GM19035 (cell line): ENCODE measurements at regions not wholly inside any gene's neighbourhood (a gene's known extent, or its start where the extent isn't known, plus 50 kb on each side); places are given as distances from the start of the nearest gene placed in this dataset.
"Not testable (repeated sequence)": the region's sequence is repeated elsewhere in the genome, so short reads cannot be mapped to it uniquely, and the experiment has no call there.

Source experiments
- ATAC-seq: cut with Tn5 transposase; IDR thresholded peaks from one replicate; pipeline ENCODE4 v1.9.1; 2021; ENCODE audit not compliant: unreplicated experiment

- no peak for ATAC-seq
These were observed 820.5 kb downstream of the MCTP2 start for GRCh38 chr15:95051861-95052260.

DNA sequence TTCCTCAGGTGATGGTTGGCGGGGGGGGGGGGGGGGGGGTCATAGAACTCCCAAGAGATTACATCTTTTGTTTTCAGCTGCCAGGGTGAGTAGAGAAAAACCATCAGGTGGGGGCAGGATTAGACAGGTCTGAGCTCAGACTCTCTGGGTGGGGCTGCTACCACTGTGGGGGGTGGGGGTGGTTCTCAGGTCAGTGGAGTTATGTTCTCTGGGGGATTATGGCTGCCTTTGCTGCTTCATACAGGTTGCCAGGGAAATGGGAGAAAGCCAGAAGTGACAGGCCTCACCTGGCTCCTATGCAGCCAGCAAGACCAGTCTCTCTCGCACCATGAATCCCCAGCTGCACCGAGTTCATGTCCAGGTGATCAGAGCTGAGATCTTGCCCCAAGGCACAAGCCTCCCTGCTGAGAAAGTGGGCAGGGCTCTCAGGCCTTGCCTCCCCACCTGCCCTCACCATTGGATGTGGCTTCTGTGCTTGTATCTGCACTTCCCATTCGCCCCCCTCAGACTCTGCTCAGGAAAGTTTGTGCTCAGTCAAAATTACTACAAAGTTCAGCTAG is 828.1 kb downstream of the MCTP2 start:
- ATAC-seq, result no peak

DNA sequence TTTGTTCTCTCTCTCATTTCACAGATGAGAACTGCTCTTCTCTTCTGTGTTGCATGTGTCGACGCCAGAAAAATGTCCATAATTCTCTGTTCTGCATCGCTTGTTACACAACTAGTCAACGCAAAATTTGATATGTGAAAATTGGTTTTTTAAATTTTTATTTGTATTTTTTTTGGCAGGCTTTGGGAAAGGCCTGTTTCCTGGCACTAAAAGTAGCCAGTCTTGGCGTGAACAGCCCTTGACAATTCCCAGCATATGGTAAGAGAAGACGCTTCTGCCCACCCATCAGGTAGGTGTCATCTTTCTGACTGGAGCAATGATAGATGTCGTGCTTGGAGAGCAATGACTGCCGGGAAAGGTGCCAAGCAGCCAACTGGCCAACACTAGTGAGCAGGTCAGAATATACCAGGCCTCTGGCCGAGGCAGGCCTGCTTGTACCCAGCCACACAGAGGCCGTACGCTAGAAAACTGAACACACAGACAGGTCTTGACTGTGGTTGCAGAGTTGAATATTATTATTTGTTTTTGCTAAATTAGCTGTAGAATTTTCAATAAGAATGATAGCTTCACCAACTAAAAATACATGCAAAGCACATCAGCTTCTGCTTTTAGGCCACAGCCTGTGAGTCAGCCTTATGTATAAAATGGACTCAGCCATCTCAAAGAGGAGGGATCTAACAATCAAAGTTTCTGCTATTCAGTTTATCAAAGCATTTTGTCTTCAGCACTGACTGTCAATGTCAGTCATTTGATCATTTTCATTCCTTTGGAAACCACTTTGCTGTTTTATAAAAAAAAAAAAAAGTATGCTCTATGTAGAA is 837.5 kb downstream of the MCTP2 start:
- ATAC-seq, result no peak

DNA sequence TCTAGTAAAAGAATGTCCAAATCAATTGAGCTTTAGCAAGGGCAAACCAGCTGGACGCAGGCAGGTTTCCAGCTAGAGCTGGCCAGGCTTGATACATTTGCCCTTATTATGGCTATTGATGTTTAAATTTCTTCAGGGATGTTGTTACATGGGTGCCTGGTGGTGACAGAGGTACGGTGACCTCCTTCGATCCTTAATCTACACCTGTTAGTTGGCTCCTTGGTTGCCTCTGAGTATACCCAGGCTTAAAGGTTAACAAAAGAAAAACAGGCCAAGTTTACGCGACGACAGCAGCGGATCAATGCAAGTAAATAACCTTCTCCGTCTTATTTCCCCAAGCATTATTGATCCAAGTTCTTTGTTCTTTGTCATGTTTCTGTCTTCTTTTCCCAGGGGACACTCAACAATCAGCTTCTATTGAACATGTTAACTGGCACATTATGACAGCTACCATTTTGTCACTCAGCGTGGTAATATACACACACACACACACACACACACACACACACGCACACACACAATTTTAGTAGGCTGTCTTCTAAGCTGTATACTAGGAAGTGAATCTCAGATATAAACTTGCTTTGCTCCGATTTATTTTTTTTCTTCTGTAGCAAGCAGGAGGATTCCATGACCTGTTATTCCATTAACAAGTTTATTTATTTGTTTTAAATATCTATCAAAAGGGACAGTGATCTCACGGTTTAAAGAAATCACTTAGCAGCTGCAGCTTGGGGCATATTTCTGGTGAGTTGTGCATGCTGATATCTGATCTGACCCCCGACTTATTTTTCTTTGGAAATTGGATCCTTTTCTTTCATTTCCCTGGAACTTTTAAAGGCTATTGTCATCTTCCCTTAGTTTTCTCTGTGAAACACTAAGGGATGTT is 844.7 kb downstream of the MCTP2 start:
- no peak for ATAC-seq

DNA sequence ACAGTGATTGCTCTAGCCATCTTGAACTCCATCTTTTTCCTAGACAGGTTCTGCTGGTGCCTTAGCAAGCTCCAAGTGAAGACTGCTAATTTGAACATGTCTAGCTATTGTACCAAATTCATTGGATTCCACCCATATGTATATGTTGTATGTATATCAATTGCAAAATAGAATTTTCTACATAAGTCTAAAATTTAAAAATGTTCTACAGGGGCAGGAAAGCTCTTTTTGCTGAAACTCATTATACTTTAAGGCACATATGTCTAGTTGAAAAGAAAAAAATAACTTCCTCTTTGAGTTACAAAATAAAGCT is 845.3 kb downstream of the MCTP2 start:
- ATAC-seq, result no peak

- ATAC-seq, result no peak
These were observed 846.6 kb downstream of the MCTP2 start for GRCh38 chr15:95078003-95078402.

DNA sequence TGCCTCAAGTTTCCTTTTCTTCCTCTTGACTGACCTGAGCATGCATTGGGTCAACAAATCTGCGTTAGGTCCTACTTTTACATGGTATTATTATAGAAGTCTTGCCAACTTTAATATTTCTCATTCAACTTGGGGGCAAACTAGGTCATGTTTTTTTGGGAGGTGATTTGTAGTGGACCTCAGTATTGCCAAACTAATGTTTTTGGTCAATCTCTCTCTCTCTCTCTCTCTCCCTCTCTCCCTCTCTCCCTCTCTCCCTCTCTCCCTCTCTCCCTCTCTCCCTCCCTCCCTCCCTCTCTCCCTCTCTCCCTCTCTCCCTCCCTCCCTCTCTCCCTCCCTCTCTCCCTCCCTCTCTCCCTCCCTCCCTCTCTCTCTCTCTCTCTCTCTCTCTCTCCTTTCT is 848.9 kb downstream of the MCTP2 start:
- ATAC-seq, result not testable (repeated sequence)

DNA sequence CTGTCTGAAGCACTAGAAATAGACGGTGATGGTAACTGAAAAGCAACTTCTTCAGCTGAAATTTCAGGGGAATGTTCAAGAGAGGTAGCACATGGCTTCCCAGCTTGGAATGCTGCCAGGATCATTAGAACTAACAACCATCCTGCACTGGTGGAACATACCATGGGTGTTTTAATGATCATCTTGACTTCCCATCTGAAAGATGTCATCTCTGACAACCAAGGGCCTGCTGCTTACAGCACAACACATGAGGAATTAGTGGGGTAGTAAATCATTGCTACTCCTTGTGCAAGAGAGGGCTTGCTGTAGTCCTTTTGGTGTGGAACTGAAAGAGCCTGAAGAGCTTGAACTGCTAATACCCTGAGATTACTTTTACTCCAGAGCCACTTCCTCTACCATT is 853.7 kb downstream of the MCTP2 start:
- no peak for ATAC-seq

DNA sequence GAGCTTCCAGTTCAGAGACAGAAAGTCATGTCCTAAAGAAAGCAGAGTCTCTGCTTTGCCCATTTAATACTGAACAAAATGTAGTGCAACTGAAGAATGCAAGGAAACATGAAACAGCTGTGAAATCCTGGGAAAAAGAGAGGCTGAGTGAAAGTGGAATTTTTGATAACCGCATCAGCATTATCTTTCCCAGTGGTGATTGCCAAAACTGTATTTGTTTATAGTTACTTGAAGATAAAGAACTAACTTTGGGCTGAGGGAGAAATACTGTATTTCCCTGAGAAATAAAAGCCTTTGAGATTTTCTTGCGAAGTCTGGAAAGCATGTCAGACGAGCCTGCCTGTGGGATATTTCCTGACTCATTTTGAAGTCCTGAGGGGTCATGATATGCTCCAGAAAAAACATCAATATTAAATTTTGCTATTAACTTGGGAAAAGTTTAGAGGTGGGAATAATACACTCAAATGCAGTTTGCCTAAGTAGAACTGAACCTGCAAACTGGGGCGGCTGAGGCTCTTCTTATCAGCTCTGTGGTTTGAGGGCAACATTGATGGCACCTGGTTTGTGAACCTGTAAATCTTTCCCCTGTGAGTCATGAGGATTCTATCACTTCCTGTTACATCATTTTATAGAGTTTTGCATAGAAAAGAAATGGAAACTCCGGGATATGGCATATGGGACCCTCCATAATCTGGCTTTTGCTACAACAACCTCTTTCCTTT is 855.3 kb downstream of the MCTP2 start:
- no peak for ATAC-seq

- no peak for ATAC-seq
These were observed 855.9 kb downstream of the MCTP2 start for GRCh38 chr15:95087253-95087609.

- no peak for ATAC-seq
These were observed 860.1 kb downstream of the MCTP2 start for GRCh38 chr15:95091444-95091843.

DNA sequence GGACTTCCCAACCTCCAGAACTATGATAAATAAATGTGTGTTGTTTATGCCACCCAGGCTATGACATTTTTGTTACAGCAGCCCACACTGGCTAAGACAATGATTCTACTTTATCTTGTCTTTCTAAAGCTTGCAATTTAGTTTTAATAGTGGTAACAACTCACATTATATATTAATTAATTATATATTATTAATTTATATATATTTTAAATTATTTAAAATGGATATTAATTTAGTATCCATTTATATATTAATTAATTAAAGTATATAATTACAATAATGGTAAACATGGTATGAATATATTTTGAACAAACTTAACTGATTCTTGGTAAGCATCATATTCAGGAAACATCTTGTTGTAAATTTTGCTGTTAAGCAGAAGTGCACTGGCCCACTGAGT is 863.9 kb downstream of the MCTP2 start:
- no peak for ATAC-seq

DNA sequence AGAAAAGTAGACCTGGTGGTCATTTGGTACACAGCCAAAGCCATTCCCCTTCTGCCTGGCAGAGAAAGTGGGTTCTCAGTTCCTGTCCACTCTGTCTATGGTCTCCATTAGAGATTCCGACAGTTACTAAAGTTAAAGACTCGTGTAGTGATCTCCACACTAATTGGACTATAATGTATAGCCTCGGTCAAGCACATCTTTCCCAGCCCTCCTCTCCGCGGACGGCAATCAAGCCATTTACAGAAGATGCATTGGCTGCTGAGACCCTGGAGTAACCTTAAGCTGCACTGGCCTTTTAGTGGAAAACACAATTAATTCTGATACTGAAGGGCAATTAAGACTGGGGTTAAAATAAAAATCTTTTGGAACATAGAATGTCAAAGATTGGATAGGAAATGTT is 865.3 kb downstream of the MCTP2 start:
- no peak for ATAC-seq

DNA sequence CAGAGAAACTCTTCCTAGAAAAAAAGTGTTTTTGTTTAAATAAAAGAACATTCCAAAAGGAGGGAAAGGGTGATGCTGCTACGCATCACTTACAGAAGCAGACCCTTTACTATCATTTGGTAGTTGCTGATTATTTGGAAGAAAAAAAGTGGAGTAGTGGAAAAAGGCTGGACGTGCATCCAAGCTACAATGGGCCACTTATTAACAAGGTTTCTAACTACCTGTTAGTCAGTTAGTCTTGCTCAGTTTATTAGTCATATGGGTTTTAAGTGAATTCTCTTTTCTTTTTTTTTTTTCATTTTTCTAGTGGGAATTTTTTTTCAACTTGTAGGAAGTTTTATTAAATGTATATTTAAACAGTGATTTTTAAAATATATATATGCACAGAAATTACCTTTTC is 866.0 kb downstream of the MCTP2 start:
- no peak for ATAC-seq

GRCh38 chr15:95105229-95105628 is 873.9 kb downstream of the MCTP2 start:
- no peak for ATAC-seq

DNA sequence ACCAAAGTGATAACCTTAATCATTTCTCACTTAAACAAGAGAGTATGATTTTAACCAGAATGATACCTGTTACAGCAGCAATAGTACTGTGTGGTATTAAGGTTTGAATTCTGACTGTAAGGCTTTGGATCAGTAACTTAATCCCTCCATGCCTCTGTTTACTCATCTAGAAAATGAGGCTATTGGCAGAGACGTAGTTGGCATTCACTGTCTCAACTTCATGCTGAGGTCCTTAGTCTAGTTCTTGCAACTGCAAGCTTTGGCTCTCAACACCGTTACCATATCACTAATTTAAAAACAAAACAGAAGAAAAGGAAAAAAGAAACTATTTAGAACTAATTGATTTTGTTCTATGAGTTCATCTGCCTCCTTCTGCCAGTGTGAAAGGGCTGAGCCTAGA is 875.4 kb downstream of the MCTP2 start:
- ATAC-seq, result no peak

- no peak for ATAC-seq
These were observed 877.3 kb downstream of the MCTP2 start for GRCh38 chr15:95108673-95109072.

DNA sequence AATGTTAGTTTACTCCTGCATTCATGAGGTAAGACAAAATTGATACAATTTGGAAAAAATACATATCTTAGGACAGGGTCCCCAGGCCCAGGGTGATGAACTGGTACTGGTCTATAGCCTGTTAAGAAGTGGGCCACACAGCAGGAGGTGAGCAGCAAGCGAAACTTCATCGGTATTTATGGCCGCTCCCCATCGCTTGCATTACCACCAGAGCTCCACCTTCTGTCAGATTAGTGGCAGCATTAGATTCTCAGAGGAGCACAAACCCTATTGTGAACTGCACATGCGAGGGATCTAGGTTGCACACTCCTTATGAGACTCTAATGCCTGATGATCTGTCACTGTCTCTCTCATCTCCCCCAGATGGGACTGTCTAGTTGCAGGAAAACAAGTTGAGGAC is 880.6 kb downstream of the MCTP2 start:
- no peak for ATAC-seq

- no peak for ATAC-seq
These were observed 881.7 kb downstream of the MCTP2 start for GRCh38 chr15:95113041-95113440.

GRCh38 chr15:95119041-95119610 is 887.8 kb downstream of the MCTP2 start:
- no peak for ATAC-seq

- no peak for ATAC-seq
These were observed 889.2 kb downstream of the MCTP2 start for GRCh38 chr15:95120595-95120994.
